ENCODE measurements at regions not wholly inside any gene's neighbourhood (a gene's known extent, or its start where the extent isn't known, plus 50 kb on each side); places are given as distances from the start of the nearest gene placed in this dataset. TPM values are rescaled to one million over a fixed set of nuclear protein-coding genes. Genes with fewer than 3 reads are reported as not detected.

- no peak overlapping the region for H3K27ac ChIP-seq
- TF ChIP-seq CTCF (IDR thresholded peaks at IDR 0.05) = no peak
- no peak for TF ChIP-seq POLR2AphosphoS5 (IDR thresholded peaks at IDR 0.05; ENCODE audit: insufficient read depth in 1 of 2, low read depth in 1 of 2)
- no peak for TF ChIP-seq POLR2A (IDR thresholded peaks at IDR 0.05)
- DNase-seq (ENCODE audit: extremely low spot score in 2 of 2) = no peak
- H3K4me3 ChIP-seq = no peak overlapping the region
- intact Hi-C loops (cut with DNase I) = no loop called here
- no peaks in the 10 kb centered on the region for H3K9me3 ChIP-seq
- no peaks in the 10 kb centered on the region for H3K27me3 ChIP-seq
- H3K36me3 ChIP-seq = no peaks in the 10 kb centered on the region
- no peaks in the 10 kb centered on the region for H3K4me1 ChIP-seq
Measured at GRCh38 chr2:196589419-196589818, 50.1 kb upstream of the CCDC150 start.

Small RNAs in the stretch of these regions (small RNA-seq; reads per million reads assigned to genes)
- gene RN7SL820P = not detected

Measured in vagina (tissue), 2 donors.